HCT116 (cell line): ENCODE measurements at regions not wholly inside any gene's neighbourhood (a gene's known extent, or its start where the extent isn't known, plus 50 kb on each side); places are given as distances from the start of the nearest gene placed in this dataset.

Experiments
- MAX ChIP-seq: IDR thresholded peaks from 2 replicates; pipeline ENCODE4 v1.6.1; 2012
- REST ChIP-seq: IDR thresholded peaks from 2 replicates; pipeline ENCODE4 v1.6.1; 2012; ENCODE audit warnings: low read depth
- TF ChIP-seq, protein P1 (sequence below), 3 experiments: fragments of 200-600 bp in 1 of 3; sonication (generic) in 1 of 3; IDR thresholded peaks in 2 of 3; conservative IDR thresholded peaks in 1 of 3; 2 replicates each; pipeline ENCODE4 v1.5.1; 2012 to 2017; ENCODE audit warnings: low read depth in 2 of 3, low read length in 2 of 3, antibody characterized with exemption in 1 of 3, borderline replicate concordance in 1 of 3, control low read depth in 1 of 3, mild to moderate bottlenecking in 1 of 3, mixed read lengths in 1 of 3, mixed run types in 1 of 3, moderate library complexity in 1 of 3; ENCODE audit not compliant: insufficient read depth in 1 of 3

- TF ChIP-seq, protein P1, sequence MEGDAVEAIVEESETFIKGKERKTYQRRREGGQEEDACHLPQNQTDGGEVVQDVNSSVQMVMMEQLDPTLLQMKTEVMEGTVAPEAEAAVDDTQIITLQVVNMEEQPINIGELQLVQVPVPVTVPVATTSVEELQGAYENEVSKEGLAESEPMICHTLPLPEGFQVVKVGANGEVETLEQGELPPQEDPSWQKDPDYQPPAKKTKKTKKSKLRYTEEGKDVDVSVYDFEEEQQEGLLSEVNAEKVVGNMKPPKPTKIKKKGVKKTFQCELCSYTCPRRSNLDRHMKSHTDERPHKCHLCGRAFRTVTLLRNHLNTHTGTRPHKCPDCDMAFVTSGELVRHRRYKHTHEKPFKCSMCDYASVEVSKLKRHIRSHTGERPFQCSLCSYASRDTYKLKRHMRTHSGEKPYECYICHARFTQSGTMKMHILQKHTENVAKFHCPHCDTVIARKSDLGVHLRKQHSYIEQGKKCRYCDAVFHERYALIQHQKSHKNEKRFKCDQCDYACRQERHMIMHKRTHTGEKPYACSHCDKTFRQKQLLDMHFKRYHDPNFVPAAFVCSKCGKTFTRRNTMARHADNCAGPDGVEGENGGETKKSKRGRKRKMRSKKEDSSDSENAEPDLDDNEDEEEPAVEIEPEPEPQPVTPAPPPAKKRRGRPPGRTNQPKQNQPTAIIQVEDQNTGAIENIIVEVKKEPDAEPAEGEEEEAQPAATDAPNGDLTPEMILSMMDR (IDR thresholded peaks at IDR 0.05 in 2 of 3, conservative IDR thresholded peaks at IDR 0.05 in 1 of 3; ENCODE audit: borderline replicate concordance in 1 of 3, insufficient read depth in 1 of 3, low read depth in 2 of 3, low read length in 2 of 3): no peak
- TF ChIP-seq REST (no peak), MAX (no peak)
Measured at GRCh38 chr18:75837316-75837715, 409.8 kb upstream of the SMIM21 start.
